GM10266 (cell line): ENCODE measurements at regions not wholly inside any gene's neighbourhood (a gene's known extent, or its start where the extent isn't known, plus 50 kb on each side); places are given as distances from the start of the nearest gene placed in this dataset.

Experiments
- DNase-seq: peaks from one replicate; pipeline ENCODE4 v3.0.0; 2012; ENCODE audit errors: extremely low spot score
- TF ChIP-seq, protein P1 (sequence below): IDR thresholded peaks from 2 replicates; pipeline ENCODE4 v1.5.1; 2012; ENCODE audit warnings: mild to moderate bottlenecking, low read depth; ENCODE audit not compliant: control insufficient read depth, insufficient read depth; ENCODE audit errors: missing control alignments

- DNase-seq, result no peak
- TF ChIP-seq, protein P1, sequence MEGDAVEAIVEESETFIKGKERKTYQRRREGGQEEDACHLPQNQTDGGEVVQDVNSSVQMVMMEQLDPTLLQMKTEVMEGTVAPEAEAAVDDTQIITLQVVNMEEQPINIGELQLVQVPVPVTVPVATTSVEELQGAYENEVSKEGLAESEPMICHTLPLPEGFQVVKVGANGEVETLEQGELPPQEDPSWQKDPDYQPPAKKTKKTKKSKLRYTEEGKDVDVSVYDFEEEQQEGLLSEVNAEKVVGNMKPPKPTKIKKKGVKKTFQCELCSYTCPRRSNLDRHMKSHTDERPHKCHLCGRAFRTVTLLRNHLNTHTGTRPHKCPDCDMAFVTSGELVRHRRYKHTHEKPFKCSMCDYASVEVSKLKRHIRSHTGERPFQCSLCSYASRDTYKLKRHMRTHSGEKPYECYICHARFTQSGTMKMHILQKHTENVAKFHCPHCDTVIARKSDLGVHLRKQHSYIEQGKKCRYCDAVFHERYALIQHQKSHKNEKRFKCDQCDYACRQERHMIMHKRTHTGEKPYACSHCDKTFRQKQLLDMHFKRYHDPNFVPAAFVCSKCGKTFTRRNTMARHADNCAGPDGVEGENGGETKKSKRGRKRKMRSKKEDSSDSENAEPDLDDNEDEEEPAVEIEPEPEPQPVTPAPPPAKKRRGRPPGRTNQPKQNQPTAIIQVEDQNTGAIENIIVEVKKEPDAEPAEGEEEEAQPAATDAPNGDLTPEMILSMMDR, result no peak
These were observed 480.4 kb downstream of the KCNJ3 start for GRCh38 chr2:155178921-155179320.

GRCh38 chr2:155176345-155176744, 477.9 kb downstream of the KCNJ3 start:
- TF ChIP-seq, protein P1, result no peak
- DNase-seq, result no peak

- TF ChIP-seq, protein P1, result no peak
These were observed 470.8 kb downstream of the KCNJ3 start for GRCh38 chr2:155169317-155169716.

GRCh38 chr2:155162494-155162893, 464.0 kb downstream of the KCNJ3 start:
- DNase-seq, result no peak
- TF ChIP-seq, protein P1, result no peak

More at GRCh38 chr2:155169317-155169716, 470.8 kb downstream of the KCNJ3 start:
- no peak for DNase-seq

GRCh38 chr2:155161314-155161713, 462.8 kb downstream of the KCNJ3 start:
- DNase-seq, result no peak
- TF ChIP-seq, protein P1, result no peak

- TF ChIP-seq, protein P1, result no peak
- no peak for DNase-seq
These were observed 459.2 kb downstream of the KCNJ3 start for GRCh38 chr2:155157711-155158110.

DNA sequence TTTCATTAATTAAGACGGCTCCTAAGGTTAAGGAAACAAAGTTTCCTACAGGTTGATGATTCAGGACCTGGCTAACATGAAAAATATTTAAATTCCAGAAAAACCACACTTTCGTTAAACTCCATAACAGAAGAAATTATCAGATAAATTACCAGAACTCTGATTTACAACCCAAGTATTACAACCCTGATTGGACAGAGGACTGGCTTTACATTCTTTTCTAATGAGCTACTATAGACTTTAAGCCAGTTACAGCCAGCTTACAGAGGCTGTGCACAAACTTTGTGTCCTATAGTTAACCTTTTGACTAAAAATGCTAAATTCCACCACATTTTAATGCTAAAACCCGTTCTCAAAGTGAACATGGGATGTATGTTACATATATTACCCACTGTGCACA, 458.6 kb downstream of the KCNJ3 start:
- DNase-seq, result no peak
- TF ChIP-seq, protein P1, result no peak

DNA sequence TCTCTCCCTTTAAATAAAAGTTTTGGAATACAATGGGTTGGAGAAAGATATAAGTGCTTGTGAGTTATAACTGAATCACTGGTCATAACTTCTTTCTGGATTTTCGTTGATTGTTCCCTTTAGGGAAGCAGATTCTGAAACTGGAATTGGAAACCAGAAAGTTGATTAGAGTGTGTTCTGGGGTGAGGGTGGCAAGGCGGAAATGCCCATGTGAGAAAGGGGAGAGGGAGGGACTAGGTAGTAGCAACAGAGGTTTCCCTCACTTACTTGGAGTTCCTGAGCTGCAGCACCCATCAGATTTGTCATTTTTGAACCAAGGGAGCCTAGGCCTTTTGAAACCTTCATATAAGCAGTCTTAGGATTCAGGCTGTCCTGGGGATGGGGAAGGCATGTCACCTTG, 453.4 kb downstream of the KCNJ3 start:
- no peak for DNase-seq
- TF ChIP-seq, protein P1, result no peak
